GM21576 (cell line): ENCODE measurements at regions not wholly inside any gene's neighbourhood (a gene's known extent, or its start where the extent isn't known, plus 50 kb on each side); places are given as distances from the start of the nearest gene placed in this dataset.
"Not testable (repeated sequence)": the region's sequence is repeated elsewhere in the genome, so short reads cannot be mapped to it uniquely, and the experiment has no call there.

Experiments used
- ATAC-seq: cut with Tn5 transposase; IDR thresholded peaks from one replicate; pipeline ENCODE4 v1.9.1; 2021; ENCODE audit warnings: mild to moderate bottlenecking, moderate library complexity; ENCODE audit not compliant: unreplicated experiment

GRCh38 chr4:138456349-138456748, 214.2 kb upstream of the SLC7A11 start:
- not testable (repeated sequence) for ATAC-seq

GRCh38 chr4:138455097-138455496, 212.9 kb upstream of the SLC7A11 start:
- no peak for ATAC-seq

GRCh38 chr4:138452826-138453225, 210.7 kb upstream of the SLC7A11 start:
- no peak for ATAC-seq

GRCh38 chr4:138451276-138451663, 209.1 kb upstream of the SLC7A11 start:
- ATAC-seq, result no peak

GRCh38 chr4:138450546-138451275, 208.6 kb upstream of the SLC7A11 start:
- ATAC-seq, result no peak

- ATAC-seq, result no peak
Observed at GRCh38 chr4:138449938-138450337, 207.8 kb upstream of the SLC7A11 start.

GRCh38 chr4:138448169-138448568, 206.0 kb upstream of the SLC7A11 start:
- ATAC-seq, result no peak

- no peak for ATAC-seq
Observed at GRCh38 chr4:138446456-138446855, 204.3 kb upstream of the SLC7A11 start.

GRCh38 chr4:138445098-138445497, 202.9 kb upstream of the SLC7A11 start:
- no peak for ATAC-seq

GRCh38 chr4:138444260-138444659, 202.1 kb upstream of the SLC7A11 start:
- ATAC-seq, result no peak

- no peak for ATAC-seq
Observed at GRCh38 chr4:138439143-138439581, 197.0 kb upstream of the SLC7A11 start.

GRCh38 chr4:138438608-138439007, 196.5 kb upstream of the SLC7A11 start:
- ATAC-seq, result no peak

- ATAC-seq, result no peak
Observed at GRCh38 chr4:138437263-138437851, 195.2 kb upstream of the SLC7A11 start.

- ATAC-seq, result not testable (repeated sequence)
Observed at GRCh38 chr4:138435733-138436132, 193.6 kb upstream of the SLC7A11 start.

- ATAC-seq, result not testable (repeated sequence)
Observed at GRCh38 chr4:138435046-138435445, 192.9 kb upstream of the SLC7A11 start.

- ATAC-seq, result no peak
Observed at GRCh38 chr4:138428611-138429010, 186.5 kb upstream of the SLC7A11 start.

- ATAC-seq, result no peak
Observed at GRCh38 chr4:138426786-138427185, 184.6 kb upstream of the SLC7A11 start.

GRCh38 chr4:138420471-138420870, 178.3 kb upstream of the SLC7A11 start:
- ATAC-seq, result no peak

GRCh38 chr4:138414202-138414601, 172.1 kb upstream of the SLC7A11 start:
- no peak for ATAC-seq

GRCh38 chr4:138413273-138413672, 171.1 kb upstream of the SLC7A11 start:
- ATAC-seq, result no peak

- ATAC-seq, result no peak
Observed at GRCh38 chr4:138412847-138413246, 170.7 kb upstream of the SLC7A11 start.

GRCh38 chr4:138410266-138410665, 168.1 kb upstream of the SLC7A11 start:
- no peak for ATAC-seq

- ATAC-seq, result peak; percentile 44
Observed at GRCh38 chr4:138409670-138410069, 167.5 kb upstream of the SLC7A11 start.
